Endodermal cell (in vitro differentiated cells): ENCODE measurements at regions not wholly inside any gene's neighbourhood (a gene's known extent, or its start where the extent isn't known, plus 50 kb on each side); places are given as distances from the start of the nearest gene placed in this dataset.

ENCODE experiments used
- DNase-seq: peaks from one replicate; pipeline ENCODE4 v3.0.0-alpha.2; 2017
- H3K27ac ChIP-seq: 2 replicates; pipeline ENCODE4 v1.5.1; 2013; ENCODE audit warnings: mild to moderate bottlenecking, low read depth, low read length, moderate library complexity
- H3K27me3 ChIP-seq: 2 replicates; pipeline ENCODE4 v1.6.1; 2013; ENCODE audit warnings: mild to moderate bottlenecking, low read length, moderate library complexity; ENCODE audit not compliant: insufficient read depth, control insufficient read depth, poor library complexity, severe bottlenecking
- H3K36me3 ChIP-seq: 2 replicates; pipeline ENCODE4 v1.7.0; 2013; ENCODE audit warnings: mild to moderate bottlenecking, low read length, moderate library complexity; ENCODE audit not compliant: control insufficient read depth, insufficient read depth
- H3K4me1 ChIP-seq: one replicate; pipeline ENCODE4 v1.7.0; 2013; ENCODE audit warnings: low read length; ENCODE audit not compliant: control insufficient read depth, insufficient read depth
- H3K4me3 ChIP-seq: 2 replicates; pipeline ENCODE4 v1.5.1; 2013; ENCODE audit warnings: mild to moderate bottlenecking, low read length, moderate library complexity
- H3K9ac ChIP-seq: 2 replicates; pipeline ENCODE4 v1.6.1; 2013; ENCODE audit warnings: mild to moderate bottlenecking, low read length, moderate library complexity; ENCODE audit not compliant: poor library complexity, severe bottlenecking; ENCODE audit errors: extremely low read depth
- H3K9me3 ChIP-seq: 2 replicates; pipeline ENCODE4 v1.6.1; 2013; ENCODE audit warnings: mild to moderate bottlenecking, low read length, moderate library complexity; ENCODE audit not compliant: control insufficient read depth
- H3K27ac Mint-ChIP-seq: 2 replicates; pipeline ENCODE4 v1.8.0; 2020; ENCODE audit warnings: mixed read lengths
- H3K27me3 Mint-ChIP-seq: 2 replicates; pipeline ENCODE4 v1.8.0; 2021; ENCODE audit warnings: mild to moderate bottlenecking, mixed read lengths; ENCODE audit not compliant: insufficient read depth
- H3K36me3 Mint-ChIP-seq: 2 replicates; pipeline ENCODE4 v1.8.0; 2020; ENCODE audit warnings: low read depth, mixed read lengths
- H3K4me1 Mint-ChIP-seq: 2 replicates; pipeline ENCODE4 v1.8.0; 2020; ENCODE audit warnings: mixed read lengths
- H3K4me3 Mint-ChIP-seq: 2 replicates; pipeline ENCODE4 v1.8.0; 2020; ENCODE audit warnings: mild to moderate bottlenecking, moderate library complexity, mixed read lengths
- H3K9me3 Mint-ChIP-seq: 2 replicates; pipeline ENCODE4 v1.8.0; 2020; ENCODE audit warnings: mild to moderate bottlenecking, mixed read lengths
- CTCF ChIP-seq: fragments of 200-600 bp; sonication (generic); conservative IDR thresholded peaks from 2 replicates; pipeline ENCODE4 v1.5.0; 2021; ENCODE audit warnings: antibody characterized with exemption, mild to moderate bottlenecking
- WGBS, 2 experiments: methylation state at CpG; one replicate each; pipeline versions ENCODE4 v1.1.5 to v1.1.7; 2013; ENCODE audit warnings: missing lambda C conversion rate in 2 of 2, mixed read lengths in 1 of 2; ENCODE audit not compliant: insufficient coverage in 1 of 2, insufficient read length in 1 of 2; 5-methylcytosine and 5-hydroxymethylcytosine counted together

- Histone ChIP-seq H3K27ac (no peak overlapping the region), H3K9me3 (no peaks in the 10 kb centered on the region), H3K4me3 (no peak overlapping the region), H3K27me3 (no peaks in the 10 kb centered on the region), H3K36me3 (no peaks in the 10 kb centered on the region), H3K9ac (no peak overlapping the region), H3K4me1 (no peaks in the 10 kb centered on the region)
- no peak for TF ChIP-seq CTCF
- H3K9me3 Mint-ChIP-seq, result no peaks in the 10 kb centered on the region
- no peaks in the 10 kb centered on the region for H3K36me3 Mint-ChIP-seq
- no peaks in the 10 kb centered on the region for H3K4me1 Mint-ChIP-seq
- no peak overlapping the region for H3K4me3 Mint-ChIP-seq
- no peaks in the 10 kb centered on the region for H3K27me3 Mint-ChIP-seq
- DNase-seq, result no peak
- 82 to 86% methylated on average over 2 of the region's 2 CpGs for WGBS, 2 experiments
- H3K27ac Mint-ChIP-seq, result no peak overlapping the region
These were observed 74.8 kb downstream of the MACIR start for GRCh38 chr5:103333376-103333775.

GRCh38 chr5:103330875-103331274, 72.3 kb downstream of the MACIR start:
- no peaks in the 10 kb centered on the region for H3K36me3 Mint-ChIP-seq
- H3K27ac Mint-ChIP-seq, result no peak overlapping the region
- Histone ChIP-seq H3K27me3 (no peaks in the 10 kb centered on the region), H3K4me3 (no peak overlapping the region), H3K27ac (no peak overlapping the region), H3K9ac (no peak overlapping the region), H3K9me3 (no peaks in the 10 kb centered on the region), H3K36me3 (no peaks in the 10 kb centered on the region), H3K4me1 (no peaks in the 10 kb centered on the region)
- H3K4me3 Mint-ChIP-seq, result no peak overlapping the region
- no peak for DNase-seq
- H3K9me3 Mint-ChIP-seq, result no peaks in the 10 kb centered on the region
- H3K4me1 Mint-ChIP-seq, result peaks cover 8% of the 10 kb centered on the region
- no peak for TF ChIP-seq CTCF
- H3K27me3 Mint-ChIP-seq, result no peaks in the 10 kb centered on the region
- 89 to 100% methylated on average over 1 to 2 of the region's 2 CpGs for WGBS, 2 experiments
